GM23248 (cell line): ENCODE measurements at regions not wholly inside any gene's neighbourhood (a gene's known extent, or its start where the extent isn't known, plus 50 kb on each side); places are given as distances from the start of the nearest gene placed in this dataset.

Source experiments
- EZH2 ChIP-seq: fragments of 200-600 bp; sonication (generic); IDR thresholded peaks from 2 replicates; pipeline ENCODE4 v1.6.1; 2018; ENCODE audit warnings: antibody characterized with exemption, mild to moderate bottlenecking; ENCODE audit not compliant: insufficient read depth, poor library complexity, severe bottlenecking
- EZH2phosphoT487 ChIP-seq: fragments of 200-600 bp; sonication (generic); IDR thresholded peaks from 2 replicates; pipeline ENCODE4 v1.6.1; 2018; ENCODE audit warnings: antibody characterized with exemption, moderate library complexity, mild to moderate bottlenecking, low read depth; ENCODE audit not compliant: insufficient read depth

GRCh38 chr18:45342166-45342565 lies 273.1 kb upstream of the SLC14A2 start:
- TF ChIP-seq EZH2phosphoT487 (no peak), EZH2 (no peak)
